GM21737 (cell line): ENCODE measurements at regions not wholly inside any gene's neighbourhood (a gene's known extent, or its start where the extent isn't known, plus 50 kb on each side); places are given as distances from the start of the nearest gene placed in this dataset.

Experiments used
- ATAC-seq: cut with Tn5 transposase; IDR thresholded peaks from one replicate; pipeline ENCODE4 v1.9.1; 2021; ENCODE audit warnings: mild to moderate bottlenecking, moderate library complexity; ENCODE audit not compliant: unreplicated experiment

DNA sequence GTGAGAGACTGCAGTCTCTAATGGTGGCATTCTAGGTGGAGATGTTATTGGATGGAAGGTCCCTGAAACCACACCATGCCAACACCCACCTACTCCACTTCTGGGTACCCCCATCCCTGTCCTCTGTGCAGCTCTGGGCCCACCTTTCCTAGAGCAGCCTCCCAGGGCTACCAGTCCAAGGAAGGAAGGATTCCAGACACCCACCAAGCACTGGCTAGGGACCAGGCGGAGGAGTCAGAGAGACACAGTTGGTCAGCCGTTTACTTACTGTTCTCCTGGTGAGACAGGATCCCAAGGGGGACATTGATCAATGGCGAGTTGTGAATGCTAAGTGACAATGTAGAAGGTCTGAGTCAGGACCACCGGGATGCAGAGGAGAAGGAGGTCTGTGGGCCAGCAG, 151.6 kb downstream of the TTC32 start:
- no peak for ATAC-seq

DNA sequence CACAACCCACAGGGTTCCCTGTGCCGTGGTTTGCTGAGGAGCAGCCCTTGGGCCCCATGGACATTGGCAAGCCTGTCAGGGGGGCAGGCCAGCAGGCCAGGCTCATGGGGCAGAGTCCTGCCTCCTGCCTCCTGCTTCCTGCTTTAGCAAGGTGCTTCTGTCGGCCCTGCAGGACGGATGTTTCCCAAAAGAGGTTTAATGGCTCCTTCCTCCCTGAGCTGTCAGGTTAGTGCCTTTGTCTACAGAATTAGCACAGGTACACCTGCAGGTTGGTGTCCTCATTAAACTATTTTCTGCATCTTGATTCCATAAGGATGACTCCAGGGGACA, 152.3 kb downstream of the TTC32 start:
- no peak for ATAC-seq

DNA sequence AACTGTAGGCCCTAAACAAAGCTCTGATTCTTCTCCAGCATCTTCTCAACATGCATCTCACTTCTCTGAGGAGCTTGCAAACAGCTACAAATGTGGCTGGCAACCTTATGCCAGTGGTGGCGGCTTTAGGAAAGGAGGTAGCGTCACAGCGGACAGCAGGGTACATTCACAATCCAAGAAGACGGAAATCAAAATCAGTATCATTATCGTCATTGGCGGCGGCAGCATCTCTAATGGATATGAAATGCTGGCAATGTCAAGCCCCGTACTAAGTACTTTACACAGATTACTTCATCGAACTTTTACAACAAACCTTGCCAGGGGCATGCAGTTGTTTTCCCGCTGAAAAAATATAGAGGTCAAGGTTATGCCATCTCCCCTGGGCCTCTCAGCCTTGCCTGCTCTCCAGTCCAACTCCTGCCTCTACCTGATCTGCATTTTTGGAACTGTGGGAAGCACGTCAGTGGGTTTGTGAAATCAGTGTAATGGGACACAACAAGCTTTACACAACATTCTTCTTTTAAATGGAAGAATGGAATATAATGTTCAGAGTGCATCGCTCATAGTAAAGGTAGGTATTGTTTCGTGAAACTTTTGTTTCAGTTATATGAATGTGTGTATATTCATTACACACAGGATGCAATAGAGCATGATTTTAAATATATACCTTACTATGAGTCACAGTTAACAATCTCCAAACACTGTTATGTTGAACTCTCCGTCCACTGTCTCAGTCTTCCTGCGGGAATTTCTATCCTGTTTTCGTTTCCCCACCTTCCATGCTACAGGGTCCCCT, 152.9 kb downstream of the TTC32 start:
- no peak for ATAC-seq

DNA sequence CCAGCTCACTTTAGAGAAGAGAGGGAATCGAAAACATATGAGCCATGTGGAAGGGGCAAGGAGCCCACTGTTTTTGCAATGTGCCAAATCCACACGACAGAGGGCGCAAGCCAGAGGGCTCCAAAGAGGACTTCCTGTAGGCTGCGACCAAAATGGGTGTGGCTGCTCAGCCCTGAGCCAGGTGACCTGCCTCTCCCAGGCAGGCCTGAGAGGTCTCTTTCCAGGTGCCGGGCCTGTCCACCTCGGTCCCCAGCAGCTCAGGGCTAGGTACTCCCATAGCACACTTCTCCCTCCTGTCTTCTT, 153.8 kb downstream of the TTC32 start:
- no peak for ATAC-seq

DNA sequence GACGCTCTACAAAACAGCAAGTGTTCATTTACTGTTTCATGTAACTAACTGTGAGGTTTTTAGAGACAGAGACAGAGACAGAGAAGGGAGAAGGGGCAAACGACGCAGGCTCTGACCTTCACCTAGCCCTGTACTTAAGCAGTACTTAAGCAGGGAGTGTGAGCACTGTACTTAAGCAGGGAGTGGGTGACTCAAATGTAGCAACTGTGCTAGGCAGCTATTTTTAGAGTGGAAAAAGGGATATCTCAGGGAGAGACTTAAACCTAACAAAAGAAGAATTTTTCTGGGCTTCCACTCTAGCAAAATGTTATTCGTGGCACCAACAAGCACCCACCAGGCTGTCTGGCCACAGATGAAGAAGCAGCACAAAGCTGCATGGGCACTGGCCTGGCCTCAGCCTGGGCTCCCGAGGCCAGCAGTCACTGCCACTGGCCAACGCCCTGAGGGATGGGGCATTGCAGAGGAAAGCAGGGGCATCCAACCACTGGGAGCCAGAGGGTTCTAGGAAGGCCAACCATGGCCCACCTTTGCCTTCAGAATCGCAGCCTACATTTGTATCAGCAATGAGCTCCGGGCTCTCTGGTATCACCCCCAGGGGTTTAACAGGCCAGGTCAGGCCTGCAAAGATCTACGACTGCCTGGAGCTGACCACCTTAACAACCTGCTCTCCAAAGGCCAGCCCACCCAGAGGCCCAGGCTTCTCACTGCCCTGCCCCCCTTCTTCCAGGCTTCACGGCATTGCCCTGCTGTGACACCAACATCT, 154.3 kb downstream of the TTC32 start:
- ATAC-seq, result no peak

DNA sequence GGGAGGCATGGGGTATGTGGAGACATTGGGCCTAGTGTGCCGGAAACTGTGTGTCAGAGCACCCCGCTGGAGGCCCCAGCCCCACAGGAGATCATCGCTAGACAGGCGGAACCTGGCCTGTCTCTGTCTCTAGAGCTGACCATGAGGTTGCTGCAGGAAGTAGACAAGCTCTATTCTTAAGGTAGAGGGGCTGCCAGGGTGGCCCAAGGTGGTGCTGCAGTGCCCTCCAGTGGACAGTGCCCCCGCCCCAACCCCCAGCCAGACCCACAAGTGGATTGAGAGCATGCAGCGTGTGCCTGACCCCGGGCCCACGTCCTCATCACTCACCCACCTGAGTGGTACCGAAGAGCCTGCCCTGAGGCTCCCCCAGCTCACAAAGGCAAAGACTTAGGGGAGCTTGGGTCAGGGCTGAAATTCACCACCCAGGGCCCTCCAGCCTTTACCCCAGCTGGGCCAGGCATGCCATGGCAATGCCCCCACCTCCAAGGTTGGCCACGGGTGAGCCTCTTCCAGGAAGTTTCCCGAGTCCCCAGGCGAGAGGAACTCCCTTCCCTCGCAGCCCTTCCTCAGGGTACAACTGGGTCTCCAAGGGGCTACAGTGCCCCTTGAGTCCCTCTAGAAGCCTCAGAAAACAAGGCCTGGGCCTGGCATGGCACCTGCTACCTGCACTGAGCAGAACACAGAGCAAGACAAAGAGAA, 155.0 kb downstream of the TTC32 start:
- ATAC-seq, result no peak

DNA sequence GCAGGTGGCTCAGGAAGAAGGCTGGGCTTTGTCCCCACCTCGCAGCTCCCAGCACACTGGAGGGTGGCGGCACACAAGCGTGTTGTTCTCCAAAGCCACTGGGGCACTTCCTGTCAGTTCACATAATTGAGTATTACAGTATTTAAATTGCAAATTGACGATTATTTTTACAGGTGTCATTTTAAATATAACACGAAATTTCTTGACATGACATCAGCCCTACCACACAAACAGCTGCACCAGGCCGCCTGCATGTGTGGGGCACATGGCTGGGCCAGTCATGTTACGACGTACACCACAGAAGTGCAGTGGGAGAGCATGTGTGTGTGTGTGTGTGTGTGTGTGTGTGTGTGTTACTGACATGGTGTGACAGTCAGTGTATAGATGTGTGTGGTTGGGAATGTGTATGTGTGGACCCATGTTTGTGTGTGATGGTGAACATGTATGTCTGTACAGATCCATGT, 155.6 kb downstream of the TTC32 start:
- ATAC-seq, result no peak

DNA sequence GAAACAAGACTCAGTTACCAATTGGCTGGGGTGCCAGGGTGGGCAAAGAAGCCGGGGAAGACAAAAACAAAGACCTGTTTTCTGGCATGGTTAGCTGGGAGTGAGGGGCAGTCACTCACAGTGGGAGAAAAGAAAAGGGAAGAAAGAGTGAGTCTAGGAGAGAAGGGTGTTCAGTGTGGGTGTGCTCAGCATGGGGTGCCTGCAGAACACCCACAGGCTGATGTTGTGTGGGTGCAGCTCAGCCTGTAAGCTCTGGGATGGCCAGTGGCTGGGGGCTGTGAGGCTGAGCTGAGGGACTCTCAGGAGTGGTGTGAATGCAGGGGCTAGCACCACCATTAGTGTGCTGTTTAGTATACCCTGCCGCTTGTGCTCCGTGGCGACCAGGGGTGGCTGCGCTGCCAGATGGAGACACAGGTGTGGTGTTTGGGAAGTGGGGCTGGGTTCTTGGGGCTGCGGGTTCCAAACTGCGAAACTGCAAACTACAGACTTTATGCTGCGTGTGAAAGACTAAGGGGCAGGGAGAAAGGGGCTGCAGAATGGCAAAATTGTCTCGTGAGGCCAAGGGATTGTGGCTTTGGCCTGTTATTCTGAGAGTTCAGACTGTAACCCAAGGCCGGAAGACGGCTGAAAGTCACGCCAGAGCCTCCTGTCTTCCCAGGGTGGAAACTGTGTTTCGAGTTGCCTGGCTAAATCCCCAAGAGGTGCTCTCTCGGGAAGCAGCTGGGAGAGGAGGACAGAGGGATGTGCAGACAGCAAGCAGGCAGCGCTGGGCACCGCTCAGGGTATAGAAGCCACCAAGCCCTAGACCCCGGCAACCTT, 156.3 kb downstream of the TTC32 start:
- ATAC-seq, result no peak

DNA sequence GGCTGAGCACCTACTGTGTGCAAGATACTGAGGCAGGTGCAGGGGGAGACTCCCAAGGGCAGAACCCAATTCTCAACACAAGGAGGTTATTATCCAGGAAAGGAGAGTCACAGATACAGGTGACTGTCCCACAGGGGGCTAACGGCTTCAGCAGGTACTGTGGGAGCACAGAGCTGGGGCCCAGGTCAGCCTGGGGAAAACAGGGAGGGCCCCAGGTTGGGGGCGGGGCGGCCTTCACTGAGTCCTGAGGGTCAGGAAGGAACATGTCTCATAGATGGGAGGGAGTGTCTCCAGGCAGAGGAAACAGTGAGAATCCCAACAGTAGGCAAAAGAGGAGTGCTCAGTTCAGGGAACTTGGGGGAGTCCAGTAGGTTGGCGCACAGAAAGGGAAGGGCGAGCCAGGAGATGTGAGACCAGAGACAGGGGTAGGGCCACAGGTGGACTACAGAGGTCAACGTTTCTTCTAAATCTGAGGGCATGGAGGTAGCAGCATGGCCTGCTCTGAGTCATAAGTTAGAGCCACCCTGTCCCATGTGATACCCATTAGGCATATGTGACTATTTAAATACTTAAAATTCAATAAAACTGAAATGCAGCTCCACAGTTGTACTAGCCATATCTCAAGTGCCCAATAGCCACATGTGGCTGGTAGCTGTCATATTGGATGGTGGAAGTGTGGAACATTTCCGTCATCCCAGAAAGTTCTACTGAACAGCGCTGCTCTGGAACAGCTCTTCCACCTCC, 157.2 kb downstream of the TTC32 start:
- ATAC-seq, result no peak

DNA sequence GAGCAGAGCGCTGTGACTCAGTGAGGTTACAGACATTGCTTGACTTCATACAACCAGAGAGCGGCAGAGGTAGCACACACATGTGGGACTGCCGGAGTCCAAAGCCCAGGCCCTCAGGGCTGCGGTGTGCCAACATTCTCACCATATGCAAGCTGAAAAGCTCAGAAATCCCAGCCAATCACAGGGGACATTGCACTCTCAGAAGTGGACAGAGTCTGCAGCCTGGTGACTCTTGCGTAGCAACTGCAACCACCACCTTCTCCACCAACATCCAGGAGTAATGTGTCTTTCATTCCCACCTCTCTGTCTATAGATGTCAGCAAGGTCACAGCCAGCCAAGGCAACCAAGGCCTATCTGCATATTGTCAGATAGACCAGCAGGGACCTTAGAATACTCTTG, 158.1 kb downstream of the TTC32 start:
- no peak for ATAC-seq

DNA sequence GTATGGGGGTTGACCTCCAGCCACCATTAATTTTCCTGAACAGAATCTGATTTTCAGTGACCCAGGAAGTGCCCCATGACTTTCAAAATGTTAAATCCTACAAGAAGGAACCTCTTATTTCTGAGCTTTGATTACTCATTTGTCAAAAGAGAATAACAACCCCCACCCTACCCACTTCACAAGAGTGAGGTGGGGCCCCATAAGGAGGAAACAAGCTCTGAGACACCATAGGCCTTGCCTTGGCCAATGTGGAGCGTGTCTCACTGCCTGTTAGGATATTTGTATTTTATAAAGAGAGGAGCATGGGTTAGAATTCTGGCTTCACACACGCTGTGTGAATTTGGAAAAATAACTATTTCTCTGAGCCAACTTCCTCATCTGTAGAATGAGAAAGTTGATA, 158.9 kb downstream of the TTC32 start:
- ATAC-seq, result no peak

DNA sequence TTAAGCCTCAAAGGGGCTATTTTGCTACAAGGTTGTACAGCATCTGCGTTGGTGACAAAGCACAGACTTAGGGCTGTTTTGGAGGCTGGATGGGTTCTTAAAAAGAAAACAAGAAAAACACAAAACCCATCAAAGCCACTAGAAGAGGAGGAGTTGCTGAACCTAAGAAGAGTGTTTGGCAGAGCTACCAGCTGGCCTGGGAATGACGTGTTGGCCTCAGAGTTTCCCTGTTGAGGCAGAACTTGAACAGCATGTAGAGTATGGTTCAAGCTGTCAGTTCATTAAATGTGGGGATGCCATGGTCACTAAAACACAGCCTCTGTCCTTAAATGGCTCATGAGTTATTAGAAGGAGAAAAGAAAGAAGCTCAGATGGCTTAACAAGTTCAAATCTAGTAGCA, 162.5 kb downstream of the TTC32 start:
- no peak for ATAC-seq

DNA sequence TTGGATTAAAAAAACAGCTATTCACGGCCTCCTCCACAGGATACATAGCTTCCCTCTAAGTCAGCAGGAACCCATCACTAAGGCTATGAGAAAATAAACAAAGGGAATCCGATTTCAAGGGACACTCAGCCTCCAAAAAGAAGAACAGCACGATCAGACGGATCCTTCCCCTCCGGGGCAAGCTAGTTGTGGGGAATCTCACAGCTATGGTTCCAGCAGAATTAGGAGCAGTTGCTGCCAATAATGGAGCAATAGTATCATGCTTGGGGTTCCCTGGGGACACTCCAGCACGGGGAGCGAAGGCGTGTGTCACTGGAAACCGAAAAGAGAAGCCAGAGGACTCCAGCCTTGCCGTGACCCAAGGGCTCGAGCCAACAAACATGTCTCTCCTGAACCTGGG, 163.1 kb downstream of the TTC32 start:
- ATAC-seq, result no peak

DNA sequence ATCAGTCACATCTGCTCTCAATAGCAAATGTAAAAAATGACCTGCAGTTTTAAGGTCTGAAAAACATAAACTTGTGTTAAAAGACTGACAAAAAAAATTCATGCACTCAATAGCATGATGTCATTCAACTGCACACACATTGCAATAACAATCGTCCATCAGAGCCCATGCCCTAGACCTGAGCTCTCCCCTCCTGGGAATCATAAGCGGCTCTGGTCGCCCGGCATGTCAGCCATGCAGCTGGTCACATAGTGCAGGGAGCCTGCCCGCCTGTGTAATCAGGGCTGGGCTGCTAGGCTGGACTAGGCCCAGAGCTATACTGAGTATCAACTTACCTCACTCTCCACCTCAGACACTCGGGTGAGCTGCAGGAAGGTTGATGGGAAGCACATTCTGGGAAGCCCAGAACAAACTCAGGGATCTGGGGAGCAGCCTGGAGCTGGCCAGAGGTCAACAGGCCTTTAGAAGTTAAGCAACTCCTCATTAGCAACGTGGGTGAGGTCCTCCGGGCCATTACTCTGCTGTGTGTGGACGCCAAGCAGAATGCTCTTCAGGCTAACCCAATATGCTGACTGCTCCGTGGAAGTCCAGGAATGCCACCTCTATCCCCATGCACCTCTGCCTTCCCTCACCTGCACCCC, 165.5 kb downstream of the TTC32 start:
- no peak for ATAC-seq

DNA sequence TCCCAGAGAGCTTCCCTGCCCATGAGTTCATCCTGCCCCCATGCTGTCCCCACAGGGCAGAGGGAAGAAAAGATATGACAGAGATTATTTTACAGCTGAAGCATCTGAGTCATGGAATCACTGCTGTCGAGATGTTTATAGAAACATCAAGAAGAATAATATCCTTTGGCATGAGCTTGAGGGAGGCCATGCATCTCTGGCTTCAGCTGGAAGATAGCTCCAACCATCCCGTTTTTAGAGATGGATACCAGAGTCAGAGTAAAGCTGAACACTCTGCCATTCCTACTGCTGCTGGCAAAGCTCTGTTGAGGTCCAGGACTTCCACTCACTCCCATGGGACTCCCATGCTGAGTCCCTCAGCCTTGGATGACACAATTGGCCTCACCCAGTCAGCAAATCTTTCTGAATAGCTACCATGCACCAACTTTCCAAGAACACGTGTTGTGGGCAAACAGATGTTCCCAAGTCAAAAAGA, 167.8 kb downstream of the TTC32 start:
- no peak for ATAC-seq

DNA sequence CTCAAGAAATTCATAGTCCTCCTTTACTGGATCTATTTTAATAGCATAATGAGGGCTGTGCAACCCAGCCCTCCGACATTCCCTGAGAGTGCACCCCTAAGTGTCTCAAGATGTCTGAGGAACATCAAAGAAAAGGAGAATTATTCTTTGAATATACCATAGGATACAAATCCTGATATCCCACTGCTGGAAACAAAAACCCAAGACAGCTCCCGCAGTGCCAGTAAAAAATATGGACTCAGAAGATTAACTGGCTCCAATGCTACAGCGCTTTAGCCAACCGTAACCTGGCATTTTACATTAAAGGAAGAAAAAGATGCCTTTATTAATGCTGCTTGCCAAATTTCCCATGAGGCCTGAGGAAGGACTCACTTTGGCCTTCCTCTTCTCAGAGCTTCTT, 168.4 kb downstream of the TTC32 start:
- no peak for ATAC-seq

DNA sequence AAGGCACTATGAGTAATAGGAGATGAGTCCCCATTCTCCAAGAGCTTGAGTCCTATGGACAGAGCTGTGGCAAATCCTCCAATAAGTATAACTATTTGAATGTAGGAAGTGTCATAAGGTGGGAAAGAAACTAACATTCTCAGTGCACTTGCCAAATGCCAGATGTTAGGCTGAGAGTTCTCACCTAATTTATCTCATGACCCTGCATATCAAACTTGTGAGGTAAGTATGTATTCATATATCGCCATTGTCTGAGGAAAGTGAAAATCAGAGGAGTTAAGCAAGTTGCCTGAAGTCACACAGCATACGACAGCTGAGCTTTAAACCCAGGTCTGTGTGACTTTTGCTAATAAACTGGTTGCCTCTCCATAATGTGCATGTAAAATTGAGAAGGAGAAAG, 169.5 kb downstream of the TTC32 start:
- ATAC-seq, result no peak

DNA sequence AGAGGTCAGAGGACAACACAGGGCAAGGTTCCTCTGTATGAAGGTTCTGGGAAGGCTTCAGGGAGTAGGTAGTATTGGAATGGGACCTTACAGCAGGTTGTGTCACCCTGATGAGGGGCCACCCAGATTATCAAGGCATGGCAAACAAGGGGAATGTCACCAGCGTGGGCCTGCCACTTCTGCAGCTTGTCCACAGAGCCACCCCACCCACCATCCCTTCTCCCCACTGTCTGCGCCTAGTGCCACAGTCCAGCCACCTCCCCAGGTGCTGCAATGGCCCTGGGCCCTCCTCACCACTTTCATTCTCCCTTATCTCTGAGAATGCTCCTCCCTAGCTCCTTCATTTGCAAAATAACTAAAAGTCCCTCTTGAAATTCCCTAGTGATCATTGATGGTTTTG, 170.3 kb downstream of the TTC32 start:
- no peak for ATAC-seq

DNA sequence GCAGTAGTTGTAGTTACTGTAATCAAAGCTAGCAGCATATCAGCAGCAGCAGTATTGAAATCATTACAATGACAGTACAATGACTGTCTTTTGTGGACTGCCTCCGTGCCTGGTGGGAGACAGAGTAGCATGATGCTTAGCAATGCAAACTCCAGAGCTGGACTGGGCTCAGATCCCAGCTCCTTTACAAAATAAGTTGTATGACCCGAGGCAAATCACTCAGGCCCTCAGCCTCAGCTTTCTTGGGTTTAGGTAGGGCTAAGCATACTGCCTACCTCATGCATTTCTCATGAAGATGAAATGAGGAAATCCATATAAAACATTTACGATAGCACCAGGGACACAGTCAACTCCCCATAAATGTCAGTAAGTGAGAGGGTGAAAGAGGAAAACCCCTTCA, 170.7 kb downstream of the TTC32 start:
- no peak for ATAC-seq

DNA sequence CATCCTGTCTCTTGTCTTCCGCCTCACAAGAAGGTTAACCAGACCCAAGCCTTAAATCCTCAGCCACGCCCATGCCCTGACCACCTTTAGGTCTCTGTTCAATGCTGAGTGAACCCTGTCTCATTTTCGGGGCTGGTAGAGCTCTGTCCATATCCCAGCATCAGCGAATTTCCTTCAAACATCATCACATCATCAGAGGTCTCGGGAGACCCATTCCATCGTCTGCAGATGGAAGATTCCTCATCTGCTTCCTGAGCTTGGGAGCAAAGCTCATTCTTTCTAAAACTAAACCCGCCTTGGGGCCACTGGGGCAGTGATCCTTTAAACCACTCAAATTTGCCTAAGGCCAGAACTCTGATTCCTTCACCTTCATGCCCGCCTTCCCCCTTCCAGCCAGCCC, 173.7 kb downstream of the TTC32 start:
- ATAC-seq, result no peak
